Uterus (tissue), 3 donors: ENCODE measurements at regions not wholly inside any gene's neighbourhood (a gene's known extent, or its start where the extent isn't known, plus 50 kb on each side); places are given as distances from the start of the nearest gene placed in this dataset.
"Not testable (repeated sequence)": the region's sequence is repeated elsewhere in the genome, so short reads cannot be mapped to it uniquely, and the experiment has no call there.

ENCODE experiments used
- DNase-seq, 2 donors: peaks; one replicate each; pipeline ENCODE4 v3.0.0-alpha.2; 2019 to 2020
- H3K27ac ChIP-seq, 2 donors: fragments of 200-600 bp; sonication (generic); 1 replicate in 1 of 2; 2 replicates in 1 of 2; pipeline ENCODE4 v1.5.1; 2016 to 2018
- H3K27me3 ChIP-seq, 2 donors: fragments of 200-600 bp; sonication (generic); one replicate each; pipeline ENCODE4 v1.5.1; 2018 to 2019; ENCODE audit warnings: control low read depth in 1 of 2
- H3K36me3 ChIP-seq, 2 donors: fragments of 200-600 bp; sonication (generic); one replicate each; pipeline ENCODE4 v1.5.1; 2019; ENCODE audit warnings: control low read depth in 1 of 2
- H3K4me1 ChIP-seq, 2 donors: fragments of 200-600 bp; sonication (generic); one replicate each; pipeline ENCODE4 v1.5.1; 2018 to 2019; ENCODE audit warnings: control low read depth in 1 of 2
- H3K4me3 ChIP-seq, 2 donors: fragments of 200-600 bp; sonication (generic); 1 replicate in 1 of 2; 2 replicates in 1 of 2; pipeline ENCODE4 v1.5.1; 2018 to 2019; ENCODE audit warnings: mild to moderate bottlenecking in 1 of 2
- H3K9me3 ChIP-seq, 2 donors: fragments of 200-600 bp; sonication (generic); one replicate each; pipeline ENCODE4 v1.5.1; 2019; ENCODE audit warnings: control low read depth in 1 of 2
- POLR2A ChIP-seq, 2 donors: fragments of 450-650 bp; IDR thresholded peaks; one replicate each; pipeline ENCODE4 v1.6.1; 2016; ENCODE audit warnings: antibody characterized with exemption in 2 of 2, mild to moderate bottlenecking in 1 of 2, moderate library complexity in 1 of 2
- intact Hi-C: fragments of 100-400 bp; cut with DNase I; formaldehyde crosslinking; loops from one replicate; pipeline ENCODE4 v1.15.1; 2023; ENCODE audit warnings: low total_unique reads
- TF ChIP-seq, protein P1 (sequence below), 4 experiments: fragments of 200-600 bp in 2 of 4; fragments of 450-650 bp in 2 of 4; sonication (generic) in 2 of 4; IDR thresholded peaks; one replicate each; pipeline ENCODE4 v1.5.1; 2016 to 2019; ENCODE audit warnings: antibody characterized with exemption in 4 of 4, mild to moderate bottlenecking in 2 of 4, moderate library complexity in 1 of 4
- donor health status: DM: yes; HTN: yes; CAD: no.

DNA sequence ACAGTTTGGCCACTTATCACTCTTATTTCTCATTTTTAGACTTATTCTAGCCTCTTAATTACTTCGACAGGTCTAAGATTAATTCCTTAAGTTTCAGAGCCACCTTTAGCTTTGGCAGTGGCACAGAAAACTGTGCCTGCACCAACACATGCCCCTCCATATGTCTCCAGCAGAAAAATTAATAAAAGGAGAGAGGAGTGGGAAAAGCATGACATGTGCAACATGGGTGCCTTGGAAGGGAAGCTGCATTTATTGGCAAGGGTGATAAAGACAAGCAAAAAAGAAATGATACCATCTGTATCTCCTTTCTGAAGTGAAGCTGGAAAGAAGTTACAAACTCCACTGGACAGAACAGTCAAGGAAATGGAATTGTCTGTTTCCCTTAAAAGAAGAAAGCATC lies 121.7 kb upstream of the CFAP20DC start:
- TF ChIP-seq POLR2A (IDR thresholded peaks at IDR 0.05), result no peak
- TF ChIP-seq, protein P1, sequence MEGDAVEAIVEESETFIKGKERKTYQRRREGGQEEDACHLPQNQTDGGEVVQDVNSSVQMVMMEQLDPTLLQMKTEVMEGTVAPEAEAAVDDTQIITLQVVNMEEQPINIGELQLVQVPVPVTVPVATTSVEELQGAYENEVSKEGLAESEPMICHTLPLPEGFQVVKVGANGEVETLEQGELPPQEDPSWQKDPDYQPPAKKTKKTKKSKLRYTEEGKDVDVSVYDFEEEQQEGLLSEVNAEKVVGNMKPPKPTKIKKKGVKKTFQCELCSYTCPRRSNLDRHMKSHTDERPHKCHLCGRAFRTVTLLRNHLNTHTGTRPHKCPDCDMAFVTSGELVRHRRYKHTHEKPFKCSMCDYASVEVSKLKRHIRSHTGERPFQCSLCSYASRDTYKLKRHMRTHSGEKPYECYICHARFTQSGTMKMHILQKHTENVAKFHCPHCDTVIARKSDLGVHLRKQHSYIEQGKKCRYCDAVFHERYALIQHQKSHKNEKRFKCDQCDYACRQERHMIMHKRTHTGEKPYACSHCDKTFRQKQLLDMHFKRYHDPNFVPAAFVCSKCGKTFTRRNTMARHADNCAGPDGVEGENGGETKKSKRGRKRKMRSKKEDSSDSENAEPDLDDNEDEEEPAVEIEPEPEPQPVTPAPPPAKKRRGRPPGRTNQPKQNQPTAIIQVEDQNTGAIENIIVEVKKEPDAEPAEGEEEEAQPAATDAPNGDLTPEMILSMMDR (IDR thresholded peaks at IDR 0.05), result no peak

DNA sequence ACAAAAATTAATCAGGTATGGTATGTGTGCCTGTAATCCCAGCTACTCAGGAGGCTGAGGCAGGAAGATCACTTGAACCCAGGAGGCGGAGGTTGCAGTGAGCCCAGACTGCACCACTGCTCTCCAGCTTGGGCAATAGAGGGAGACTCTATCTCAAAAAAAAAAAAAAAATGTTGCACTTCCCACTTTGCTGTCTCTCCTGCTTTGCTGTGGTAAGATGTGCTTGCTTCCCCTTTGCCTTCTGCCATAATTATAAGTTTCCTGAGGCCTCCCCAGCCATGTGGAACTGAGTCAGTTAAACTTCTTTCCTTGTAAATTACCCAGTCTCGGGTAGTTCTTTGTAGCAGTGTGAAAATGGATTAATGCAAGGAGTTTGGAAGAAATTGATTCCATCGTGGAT lies 120.3 kb upstream of the CFAP20DC start:
- H3K4me3 ChIP-seq, H3K9me3 ChIP-seq, intact Hi-C loops, H3K27ac ChIP-seq, DNase-seq, H3K4me1 ChIP-seq, H3K36me3 ChIP-seq, H3K27me3 ChIP-seq: not testable (repeated sequence)

More for the DNA sequence above, 121.7 kb upstream of the CFAP20DC start:
- no peak overlapping the region for H3K27ac ChIP-seq
- DNase-seq, result no peak
- H3K36me3 ChIP-seq, result no peaks in the 10 kb centered on the region
- H3K4me1 ChIP-seq, result no peaks in the 10 kb centered on the region
- no peak overlapping the region for H3K4me3 ChIP-seq
- intact Hi-C loops, result no loop called here
- no peaks in the 10 kb centered on the region for H3K9me3 ChIP-seq
- H3K27me3 ChIP-seq, result no peaks in the 10 kb centered on the region

DNA sequence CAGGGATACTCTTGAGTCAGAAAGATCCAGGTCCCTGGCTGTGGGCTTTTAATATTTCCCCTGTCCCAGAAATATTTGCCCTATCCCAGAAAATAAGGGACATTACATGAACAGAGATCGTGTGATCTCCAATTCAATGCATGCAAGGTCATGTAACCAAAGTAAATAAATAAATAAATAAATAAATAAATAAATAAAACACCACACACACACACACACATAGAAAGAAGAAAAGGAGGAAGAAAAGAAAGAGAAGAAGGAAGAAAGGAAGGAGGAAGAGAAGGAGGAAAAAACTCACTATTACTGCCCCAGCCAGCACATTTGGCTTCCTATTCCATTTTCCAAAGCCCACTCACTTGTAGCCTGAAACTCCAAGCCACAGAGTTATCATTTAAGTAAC lies 117.9 kb upstream of the CFAP20DC start:
- no peaks in the 10 kb centered on the region for H3K27me3 ChIP-seq
- no peaks in the 10 kb centered on the region for H3K4me1 ChIP-seq
- no peaks in the 10 kb centered on the region for H3K9me3 ChIP-seq
- H3K36me3 ChIP-seq, result no peaks in the 10 kb centered on the region
- H3K4me3 ChIP-seq, result no peak overlapping the region
- TF ChIP-seq, protein P1 (IDR thresholded peaks at IDR 0.05), result no peak
- no peak for TF ChIP-seq POLR2A (IDR thresholded peaks at IDR 0.05)
- no peak for DNase-seq
- intact Hi-C loops, result no loop called here
- H3K27ac ChIP-seq, result no peak overlapping the region

DNA sequence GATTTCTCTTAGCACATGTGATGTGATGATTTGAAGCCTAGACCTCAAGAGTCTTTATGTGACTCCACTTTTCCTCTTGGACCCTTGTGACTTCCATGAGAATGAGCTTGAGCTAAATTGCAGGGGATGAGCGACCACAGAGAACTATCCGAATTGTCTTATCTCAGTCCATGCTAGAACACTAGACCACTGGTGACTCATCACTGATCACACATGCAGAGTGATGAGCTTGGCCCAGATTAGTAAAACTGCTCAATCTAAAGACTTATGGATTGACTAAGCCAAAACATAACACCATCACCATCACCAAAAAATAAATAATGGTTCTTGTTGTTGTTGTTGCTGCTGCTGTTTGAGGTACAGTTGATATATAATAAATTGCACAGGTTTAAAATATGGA lies 114.1 kb upstream of the CFAP20DC start:
- H3K27ac ChIP-seq, result no peak overlapping the region
- intact Hi-C loops, result no loop called here
- H3K27me3 ChIP-seq, result no peaks in the 10 kb centered on the region
- no peak for DNase-seq
- TF ChIP-seq, protein P1 (IDR thresholded peaks at IDR 0.05), result no peak
- TF ChIP-seq POLR2A (IDR thresholded peaks at IDR 0.05), result no peak
- H3K4me1 ChIP-seq, result no peaks in the 10 kb centered on the region
- no peak overlapping the region for H3K4me3 ChIP-seq
- no peaks in the 10 kb centered on the region for H3K9me3 ChIP-seq
- H3K36me3 ChIP-seq, result no peaks in the 10 kb centered on the region

GRCh38 chr3:59161048-59161447 lies 111.2 kb upstream of the CFAP20DC start:
- H3K9me3 ChIP-seq, result no peaks in the 10 kb centered on the region
- intact Hi-C loops, result no loop called here

More at GRCh38 chr3:59161048-59161447, 111.2 kb upstream of the CFAP20DC start:
- H3K4me3 ChIP-seq, result no peak overlapping the region
- H3K27me3 ChIP-seq, result no peaks in the 10 kb centered on the region
- no peaks in the 10 kb centered on the region for H3K4me1 ChIP-seq
- DNase-seq, result no peak
- no peak overlapping the region for H3K27ac ChIP-seq
- H3K36me3 ChIP-seq, result no peaks in the 10 kb centered on the region
- no peak for TF ChIP-seq POLR2A (IDR thresholded peaks at IDR 0.05)
- TF ChIP-seq, protein P1 (IDR thresholded peaks at IDR 0.05), result no peak
